ENCODE measurements at regions not wholly inside any gene's neighbourhood (a gene's known extent, or its start where the extent isn't known, plus 50 kb on each side); places are given as distances from the start of the nearest gene placed in this dataset.

- Mint-ChIP-seq H3K27me3 (ENCODE audit: low read depth) (no peaks in the 10 kb centered on the region), H3K27ac (no peak overlapping the region), H3K4me3 (no peak overlapping the region), H3K36me3 (ENCODE audit: low read depth) (no peaks in the 10 kb centered on the region), H3K4me1 (no peaks in the 10 kb centered on the region), H3K9me3 (no peaks in the 10 kb centered on the region)
- no peak for TF ChIP-seq CTCF (IDR thresholded peaks at IDR 0.05; ENCODE audit: unreplicated experiment in 3 of 3)
Observed at GRCh38 chr1:195902779-195903178, 705.5 kb downstream of the KCNT2 start.

GRCh38 chr1:195899762-195900352, 708.4 kb downstream of the KCNT2 start:
- Mint-ChIP-seq H3K36me3 (ENCODE audit: low read depth) (no peaks in the 10 kb centered on the region), H3K4me1 (no peaks in the 10 kb centered on the region), H3K27me3 (ENCODE audit: low read depth) (no peaks in the 10 kb centered on the region), H3K4me3 (no peak overlapping the region), H3K9me3 (no peaks in the 10 kb centered on the region), H3K27ac (no peak overlapping the region)
- TF ChIP-seq CTCF (IDR thresholded peaks at IDR 0.05; ENCODE audit: unreplicated experiment in 3 of 3), result no peak

GRCh38 chr1:195898924-195899323, 709.3 kb downstream of the KCNT2 start:
- H3K9me3 Mint-ChIP-seq, result no peaks in the 10 kb centered on the region
- H3K4me3 Mint-ChIP-seq, result no peak overlapping the region
- H3K27me3 Mint-ChIP-seq (ENCODE audit: low read depth), result no peaks in the 10 kb centered on the region
- no peak overlapping the region for H3K27ac Mint-ChIP-seq
- H3K4me1 Mint-ChIP-seq, result no peaks in the 10 kb centered on the region
- TF ChIP-seq CTCF (IDR thresholded peaks at IDR 0.05; ENCODE audit: unreplicated experiment in 3 of 3), result no peak
- H3K36me3 Mint-ChIP-seq (ENCODE audit: low read depth), result no peaks in the 10 kb centered on the region

- TF ChIP-seq CTCF (IDR thresholded peaks at IDR 0.05; ENCODE audit: unreplicated experiment in 3 of 3), result no peak
- Mint-ChIP-seq H3K36me3 (ENCODE audit: low read depth) (no peaks in the 10 kb centered on the region), H3K27ac (no peak overlapping the region)
Observed at GRCh38 chr1:195898373-195898772, 709.9 kb downstream of the KCNT2 start.

GRCh38 chr1:195897076-195897475, 711.2 kb downstream of the KCNT2 start:
- Mint-ChIP-seq H3K9me3 (no peaks in the 10 kb centered on the region), H3K4me1 (no peaks in the 10 kb centered on the region), H3K27ac (no peak overlapping the region), H3K36me3 (ENCODE audit: low read depth) (no peaks in the 10 kb centered on the region), H3K4me3 (no peak overlapping the region), H3K27me3 (ENCODE audit: low read depth) (no peaks in the 10 kb centered on the region)
- TF ChIP-seq CTCF (IDR thresholded peaks at IDR 0.05; ENCODE audit: unreplicated experiment in 3 of 3), result no peak

More at GRCh38 chr1:195898373-195898772, 709.9 kb downstream of the KCNT2 start:
- H3K4me3 Mint-ChIP-seq, result no peak overlapping the region
- H3K4me1 Mint-ChIP-seq, result no peaks in the 10 kb centered on the region
- H3K9me3 Mint-ChIP-seq, result no peaks in the 10 kb centered on the region
- no peaks in the 10 kb centered on the region for H3K27me3 Mint-ChIP-seq (ENCODE audit: low read depth)

- Mint-ChIP-seq H3K27me3 (ENCODE audit: low read depth) (no peaks in the 10 kb centered on the region), H3K9me3 (peaks cover 10% of the 10 kb centered on the region), H3K4me1 (no peaks in the 10 kb centered on the region), H3K36me3 (ENCODE audit: low read depth) (no peaks in the 10 kb centered on the region), H3K27ac (no peak overlapping the region), H3K4me3 (no peak overlapping the region)
- TF ChIP-seq CTCF (IDR thresholded peaks at IDR 0.05; ENCODE audit: unreplicated experiment in 3 of 3), result no peak
Observed at GRCh38 chr1:195894411-195894810, 713.8 kb downstream of the KCNT2 start.
